GM23248 (cell line): ENCODE measurements at regions not wholly inside any gene's neighbourhood (a gene's known extent, or its start where the extent isn't known, plus 50 kb on each side); places are given as distances from the start of the nearest gene placed in this dataset.

Source experiments
- EZH2 ChIP-seq: fragments of 200-600 bp; sonication (generic); IDR thresholded peaks from 2 replicates; pipeline ENCODE4 v1.6.1; 2018; ENCODE audit warnings: antibody characterized with exemption, mild to moderate bottlenecking; ENCODE audit not compliant: insufficient read depth, poor library complexity, severe bottlenecking
- EZH2phosphoT487 ChIP-seq: fragments of 200-600 bp; sonication (generic); IDR thresholded peaks from 2 replicates; pipeline ENCODE4 v1.6.1; 2018; ENCODE audit warnings: antibody characterized with exemption, moderate library complexity, mild to moderate bottlenecking, low read depth; ENCODE audit not compliant: insufficient read depth

DNA sequence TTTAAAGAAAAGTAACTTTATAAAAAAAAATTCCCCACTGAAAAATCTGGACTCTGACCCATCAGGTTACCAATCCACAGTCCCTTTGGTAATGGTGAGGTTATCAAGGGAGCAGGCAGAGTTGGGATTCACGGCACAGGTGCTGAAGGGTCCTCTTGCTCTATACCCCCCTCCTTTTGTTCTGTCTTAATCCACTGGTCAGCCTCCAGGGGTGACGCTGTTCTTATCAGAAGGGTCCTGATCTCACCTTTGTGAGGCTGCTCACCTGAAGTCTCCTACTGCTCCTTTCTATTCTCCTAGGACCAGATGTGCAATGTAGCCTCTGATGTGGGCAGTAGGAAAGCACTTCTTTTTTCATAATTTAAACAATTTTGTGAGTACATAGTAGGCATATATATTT, 80.6 kb upstream of the E2F8 start:
- no peak for TF ChIP-seq EZH2
- TF ChIP-seq EZH2phosphoT487 = no peak
